GM10248 (cell line): ENCODE measurements at regions not wholly inside any gene's neighbourhood (a gene's known extent, or its start where the extent isn't known, plus 50 kb on each side); places are given as distances from the start of the nearest gene placed in this dataset.

ENCODE experiments used
- CTCF ChIA-PET: fragments of 300-600 bp; sonication (Branson Sonifier 250); formaldehyde crosslinking; extraction: SDS; loops from one replicate; lab custom pipeline; 2021; ENCODE audit warnings: antibody characterized with exemption; lab: Yijun Ruan, JAX
- POLR2A ChIA-PET: fragments of 350-650 bp; sonication (Branson Sonifier 250); formaldehyde crosslinking; extraction: SDS; loops from one replicate; lab custom pipeline; 2020; ENCODE audit warnings: antibody characterized with exemption; lab: Yijun Ruan, JAX
- DNase-seq: peaks from one replicate; pipeline ENCODE4 v3.0.0; 2012; ENCODE audit errors: extremely low spot score
- TF ChIP-seq, protein P1 (sequence below): IDR thresholded peaks from 2 replicates; pipeline ENCODE4 v1.5.1; 2012; ENCODE audit warnings: mild to moderate bottlenecking, low read depth; ENCODE audit errors: extremely low read depth, missing control alignments, control extremely low read depth

DNA sequence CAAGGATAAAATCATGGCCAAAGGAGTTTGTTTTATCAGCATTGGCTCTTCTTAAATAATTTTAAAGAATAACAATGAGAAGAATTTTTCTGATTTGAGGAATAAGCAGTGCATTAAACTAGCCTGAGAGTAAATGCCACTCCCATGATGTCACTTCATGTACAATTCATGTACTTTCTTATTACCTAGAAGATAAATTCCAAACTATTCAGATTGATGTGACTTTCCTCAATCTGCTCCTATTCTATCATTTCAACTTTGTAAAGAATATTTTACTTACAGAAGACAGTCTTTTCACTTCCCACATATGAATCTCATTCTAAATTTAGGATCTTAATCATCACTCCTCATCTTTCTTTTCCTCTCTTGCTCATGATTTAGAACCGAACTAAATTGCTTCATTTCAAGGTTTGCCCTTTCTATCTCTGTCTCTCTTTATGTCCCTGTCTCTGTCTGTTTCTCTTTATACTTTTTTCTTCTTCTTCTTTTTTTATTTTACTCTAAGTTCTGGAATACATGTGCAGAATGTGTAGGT, 1142.0 kb upstream of the PIK3C3 start:
- ChIA-PET CTCF (no interaction called here), POLR2A (no interaction called here)
- TF ChIP-seq, protein P1, sequence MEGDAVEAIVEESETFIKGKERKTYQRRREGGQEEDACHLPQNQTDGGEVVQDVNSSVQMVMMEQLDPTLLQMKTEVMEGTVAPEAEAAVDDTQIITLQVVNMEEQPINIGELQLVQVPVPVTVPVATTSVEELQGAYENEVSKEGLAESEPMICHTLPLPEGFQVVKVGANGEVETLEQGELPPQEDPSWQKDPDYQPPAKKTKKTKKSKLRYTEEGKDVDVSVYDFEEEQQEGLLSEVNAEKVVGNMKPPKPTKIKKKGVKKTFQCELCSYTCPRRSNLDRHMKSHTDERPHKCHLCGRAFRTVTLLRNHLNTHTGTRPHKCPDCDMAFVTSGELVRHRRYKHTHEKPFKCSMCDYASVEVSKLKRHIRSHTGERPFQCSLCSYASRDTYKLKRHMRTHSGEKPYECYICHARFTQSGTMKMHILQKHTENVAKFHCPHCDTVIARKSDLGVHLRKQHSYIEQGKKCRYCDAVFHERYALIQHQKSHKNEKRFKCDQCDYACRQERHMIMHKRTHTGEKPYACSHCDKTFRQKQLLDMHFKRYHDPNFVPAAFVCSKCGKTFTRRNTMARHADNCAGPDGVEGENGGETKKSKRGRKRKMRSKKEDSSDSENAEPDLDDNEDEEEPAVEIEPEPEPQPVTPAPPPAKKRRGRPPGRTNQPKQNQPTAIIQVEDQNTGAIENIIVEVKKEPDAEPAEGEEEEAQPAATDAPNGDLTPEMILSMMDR, result no peak

DNA sequence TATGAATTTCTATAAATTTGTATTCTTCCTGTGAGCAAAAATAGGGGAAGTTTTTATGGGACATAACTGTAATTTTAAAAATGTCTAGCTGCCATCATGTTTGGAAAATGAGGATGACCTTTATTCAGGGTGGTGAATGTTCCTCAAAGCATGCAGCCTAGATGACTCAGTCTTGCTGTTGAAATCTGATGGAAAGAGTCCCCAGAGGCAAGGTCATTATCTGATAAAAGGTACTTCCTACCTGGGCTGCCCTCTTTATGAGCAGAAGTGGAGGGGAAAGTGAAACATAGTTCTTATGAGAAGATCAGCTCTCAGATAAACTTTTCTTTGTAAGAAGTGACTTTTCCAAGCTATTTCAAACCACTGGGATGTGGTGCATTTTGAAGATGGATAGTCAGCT, 1144.7 kb upstream of the PIK3C3 start:
- TF ChIP-seq, protein P1, result no peak
- no peak for DNase-seq
- ChIA-PET POLR2A (no interaction called here), CTCF (no interaction called here)

More for the DNA sequence above, 1142.0 kb upstream of the PIK3C3 start:
- no peak for DNase-seq

DNA sequence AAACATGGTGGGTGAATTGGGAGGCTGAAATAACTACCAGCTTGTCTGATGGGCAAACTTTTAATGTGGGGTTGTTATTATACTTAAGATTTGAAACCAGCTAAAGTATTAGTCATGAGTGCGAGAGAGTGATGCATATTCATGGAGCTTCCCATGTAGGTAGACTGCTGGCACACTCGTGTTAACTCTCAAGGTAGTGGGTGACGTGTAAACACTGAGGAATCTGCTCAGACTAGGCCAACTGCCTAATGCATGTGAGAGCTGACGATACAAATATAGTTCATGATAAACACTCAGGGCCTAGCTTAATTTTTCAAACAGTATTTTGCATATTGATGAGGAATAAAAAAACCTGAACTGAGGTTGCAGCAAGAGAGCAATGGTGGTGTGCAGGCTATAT, 1165.7 kb upstream of the PIK3C3 start:
- ChIA-PET CTCF (interaction anchor here (1.3 kb wide), 1 partner anchor 13 kb away, joined by 5 read pairs; no protein-coding TSS in a partner anchor), POLR2A (no interaction called here)
- TF ChIP-seq, protein P1, result no peak
- no peak for DNase-seq

DNA sequence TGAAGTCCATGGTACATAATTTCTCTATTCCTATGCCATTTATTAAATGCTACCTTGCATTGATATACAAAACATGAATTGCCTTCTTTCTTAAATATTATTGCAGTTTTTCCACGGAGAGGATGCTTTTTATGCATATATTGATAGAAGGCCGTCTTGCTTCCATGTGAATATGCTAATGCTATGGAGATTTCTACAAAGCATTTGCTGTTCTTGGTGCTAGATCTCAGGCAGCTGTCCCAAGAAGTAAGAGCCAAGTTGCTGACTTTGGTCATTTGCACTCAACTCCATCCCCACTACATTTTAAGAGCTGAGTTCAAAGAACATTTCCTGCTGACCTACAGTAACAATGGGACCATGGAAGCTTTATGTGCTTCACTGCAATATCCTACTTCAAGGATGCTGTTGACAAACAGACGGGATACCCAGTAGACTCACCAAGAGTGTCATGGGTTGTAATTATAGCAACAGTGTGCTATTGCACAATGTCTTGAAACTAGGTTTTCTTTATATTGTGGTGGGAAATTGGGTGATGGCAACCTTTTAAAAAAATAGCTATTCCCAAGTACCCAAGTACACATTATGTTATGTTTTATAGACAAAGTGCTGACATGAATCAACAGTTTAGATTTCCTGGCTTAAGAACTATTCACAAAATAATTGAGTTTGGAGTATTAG, 1172.4 kb upstream of the PIK3C3 start:
- ChIA-PET POLR2A (no interaction called here), CTCF (interaction anchor here (1.3 kb wide), 1 partner anchor 10 kb away, joined by 3 read pairs; no protein-coding TSS in a partner anchor)
- TF ChIP-seq, protein P1, result no peak
- DNase-seq, result no peak

DNA sequence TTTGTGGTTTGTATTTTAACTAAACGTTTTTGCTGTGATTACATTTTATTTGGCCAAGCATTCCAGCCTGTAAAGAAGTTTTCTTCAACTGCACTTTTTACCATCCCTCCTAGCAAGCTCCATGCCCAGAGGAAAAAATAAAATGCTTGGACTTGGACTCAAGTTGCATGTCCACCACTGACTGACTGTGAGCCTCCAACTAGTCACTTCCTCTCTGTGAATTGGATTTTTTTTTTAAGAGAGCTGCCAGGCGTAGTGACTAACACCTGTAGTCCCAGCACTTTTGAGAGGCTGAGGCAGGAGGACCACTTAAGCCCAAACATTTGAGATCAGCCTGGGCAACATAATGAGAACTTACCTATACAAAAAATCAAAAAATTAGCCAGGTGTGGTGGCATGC, 1185.2 kb upstream of the PIK3C3 start:
- DNase-seq, result no peak
- TF ChIP-seq, protein P1, result no peak
- POLR2A ChIA-PET, result no interaction called here
- CTCF ChIA-PET, result no interaction called here

DNA sequence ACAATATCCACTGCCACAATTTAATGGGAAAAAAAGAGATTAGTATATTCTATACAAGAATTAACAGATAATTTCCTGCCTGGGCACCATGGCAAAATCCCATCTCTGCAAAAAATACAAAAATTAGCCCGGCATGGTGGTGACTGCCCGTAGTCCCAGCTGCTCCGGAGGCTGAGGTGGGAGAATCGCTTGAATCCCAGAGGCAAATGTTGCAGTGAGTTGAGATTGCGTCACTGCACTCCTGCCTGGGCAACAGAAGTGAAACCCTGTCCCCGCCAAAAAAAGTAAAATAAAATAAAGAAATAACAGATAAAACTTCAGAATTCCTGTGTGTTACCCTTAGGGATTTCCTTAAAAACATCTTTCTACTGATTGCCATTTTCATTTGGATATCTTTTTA, 1194.8 kb upstream of the PIK3C3 start:
- no peak for DNase-seq

More for the DNA sequence above, 1194.8 kb upstream of the PIK3C3 start:
- ChIA-PET POLR2A (no interaction called here), CTCF (no interaction called here)
- TF ChIP-seq, protein P1, result no peak
